ENCODE measurements at regions not wholly inside any gene's neighbourhood (a gene's known extent, or its start where the extent isn't known, plus 50 kb on each side); places are given as distances from the start of the nearest gene placed in this dataset.

- no peaks in the 10 kb centered on the region for H3F3A ChIP-seq (ENCODE audit: insufficient read depth, low read length)
- no peaks in the 10 kb centered on the region for H4K20me1 ChIP-seq (ENCODE audit: insufficient read depth, low read length)
- TF ChIP-seq CTCF (IDR thresholded peaks at IDR 0.05; ENCODE audit: low read length) (no peak), EZH2 (IDR thresholded peaks at IDR 0.05; ENCODE audit: borderline replicate concordance, low read length) (no peak)
- no peak overlapping the region for H3K27ac ChIP-seq (ENCODE audit: low read depth, low read length, poor library complexity, severe bottlenecking)
- no peak overlapping the region for H3K9ac ChIP-seq (ENCODE audit: low read length)
- H3K9me3 ChIP-seq (ENCODE audit: low read length) = no peaks in the 10 kb centered on the region
- no peaks in the 10 kb centered on the region for H3K79me2 ChIP-seq (ENCODE audit: insufficient read depth, low read length)
- H2AFZ ChIP-seq (ENCODE audit: low read length) = no peak overlapping the region
- no peaks in the 10 kb centered on the region for H3K4me1 ChIP-seq (ENCODE audit: insufficient read depth, low read length, severe bottlenecking)
- H3K27me3 ChIP-seq (ENCODE audit: insufficient read depth, low read length) = no peaks in the 10 kb centered on the region
- no peaks in the 10 kb centered on the region for H3K36me3 ChIP-seq (ENCODE audit: insufficient read depth, low read length)
- H3K4me3 ChIP-seq (ENCODE audit: low read depth, low read length, poor library complexity, severe bottlenecking) = no peak overlapping the region
- H3K4me2 ChIP-seq (ENCODE audit: low read length) = no peak overlapping the region
- H3K9me2 ChIP-seq (ENCODE audit: low read depth, low read length) = no peaks in the 10 kb centered on the region
Measured at GRCh38 chr11:119910051-119910450, 181.1 kb upstream of the NECTIN1 start.

GRCh38 chr11:119909495-119909894, 180.5 kb upstream of the NECTIN1 start:
- Histone ChIP-seq H3K4me1 (ENCODE audit: insufficient read depth, low read length, severe bottlenecking) (no peaks in the 10 kb centered on the region), H3K4me2 (ENCODE audit: low read length) (no peak overlapping the region), H3K36me3 (ENCODE audit: insufficient read depth, low read length) (no peaks in the 10 kb centered on the region), H3K27ac (ENCODE audit: low read depth, low read length, poor library complexity, severe bottlenecking) (no peak overlapping the region), H3F3A (ENCODE audit: insufficient read depth, low read length) (no peaks in the 10 kb centered on the region), H3K4me3 (ENCODE audit: low read depth, low read length, poor library complexity, severe bottlenecking) (no peak overlapping the region), H3K9me2 (ENCODE audit: low read depth, low read length) (no peaks in the 10 kb centered on the region), H3K79me2 (ENCODE audit: insufficient read depth, low read length) (no peaks in the 10 kb centered on the region), H4K20me1 (ENCODE audit: insufficient read depth, low read length) (no peaks in the 10 kb centered on the region), H3K27me3 (ENCODE audit: insufficient read depth, low read length) (no peaks in the 10 kb centered on the region), H3K9ac (ENCODE audit: low read length) (no peak overlapping the region), H2AFZ (ENCODE audit: low read length) (no peak overlapping the region), H3K9me3 (ENCODE audit: low read length) (no peaks in the 10 kb centered on the region)
- TF ChIP-seq EZH2 (IDR thresholded peaks at IDR 0.05; ENCODE audit: borderline replicate concordance, low read length) (no peak), CTCF (IDR thresholded peaks at IDR 0.05; ENCODE audit: low read length) (no peak)

GRCh38 chr11:119909077-119909476, 180.1 kb upstream of the NECTIN1 start:
- Histone ChIP-seq H3K27ac (ENCODE audit: low read depth, low read length, poor library complexity, severe bottlenecking) (no peak overlapping the region), H3K27me3 (ENCODE audit: insufficient read depth, low read length) (no peaks in the 10 kb centered on the region), H4K20me1 (ENCODE audit: insufficient read depth, low read length) (no peaks in the 10 kb centered on the region), H3K36me3 (ENCODE audit: insufficient read depth, low read length) (no peaks in the 10 kb centered on the region), H3K9me3 (ENCODE audit: low read length) (no peaks in the 10 kb centered on the region), H3K9ac (ENCODE audit: low read length) (no peak overlapping the region), H3K4me1 (ENCODE audit: insufficient read depth, low read length, severe bottlenecking) (no peaks in the 10 kb centered on the region), H2AFZ (ENCODE audit: low read length) (no peak overlapping the region), H3F3A (ENCODE audit: insufficient read depth, low read length) (no peaks in the 10 kb centered on the region), H3K4me3 (ENCODE audit: low read depth, low read length, poor library complexity, severe bottlenecking) (no peak overlapping the region), H3K9me2 (ENCODE audit: low read depth, low read length) (no peaks in the 10 kb centered on the region), H3K79me2 (ENCODE audit: insufficient read depth, low read length) (no peaks in the 10 kb centered on the region), H3K4me2 (ENCODE audit: low read length) (no peak overlapping the region)
- TF ChIP-seq EZH2 (IDR thresholded peaks at IDR 0.05; ENCODE audit: borderline replicate concordance, low read length) (no peak), CTCF (IDR thresholded peaks at IDR 0.05; ENCODE audit: low read length) (no peak)

Data from OCI-LY1 (cell line).